Amygdala (tissue), 56 donors: ENCODE measurements at regions not wholly inside any gene's neighbourhood (a gene's known extent, or its start where the extent isn't known, plus 50 kb on each side); places are given as distances from the start of the nearest gene placed in this dataset.
A peak's percentile ranks its signal among the peaks of the same experiment; 100 is the strongest.
"Not testable (repeated sequence)": the region's sequence is repeated elsewhere in the genome, so short reads cannot be mapped to it uniquely, and the experiment has no call there.

Experiments
- DNase-seq, 56 donors: peaks; one replicate each; lab custom pipeline; 2025; lab: John Stamatoyannopoulos, UW

DNA sequence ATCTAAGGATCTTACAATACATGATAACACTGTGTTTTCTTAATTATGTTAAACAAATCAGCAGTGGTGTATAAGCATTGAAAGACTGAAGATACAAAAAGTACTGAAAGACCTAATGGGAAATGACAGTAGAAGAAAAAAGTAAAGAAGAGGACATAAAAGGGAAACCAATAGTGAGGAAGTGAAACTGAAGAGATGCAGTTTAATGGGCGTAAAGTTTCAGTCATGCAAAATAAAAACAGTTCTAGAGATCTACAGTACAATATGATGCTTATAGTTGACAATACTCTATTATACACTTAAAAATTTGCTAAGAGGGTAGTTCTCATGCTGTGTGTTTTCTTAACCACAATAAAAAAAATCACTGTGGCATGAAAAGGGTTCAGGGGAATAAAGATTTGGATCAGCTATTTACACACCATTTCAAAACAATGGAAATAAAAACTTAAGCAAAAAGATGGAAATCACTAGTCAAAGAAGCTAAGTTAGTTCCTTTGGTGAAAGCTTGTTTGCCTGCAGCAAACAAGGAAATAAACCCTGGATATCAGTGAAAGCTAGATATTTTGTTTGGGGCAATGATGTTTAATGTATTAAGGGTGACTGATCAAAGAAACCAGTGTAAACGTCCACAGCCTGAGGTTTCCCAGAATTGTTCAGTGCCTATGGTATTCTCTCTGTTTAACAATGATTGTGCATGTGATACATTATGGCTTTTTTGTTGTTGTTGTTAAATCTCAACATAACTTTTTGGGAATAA is 1160.8 kb upstream of the ADGRL2 start:
- DNase-seq: no peak

- DNase-seq: no peak
Observed at GRCh38 chr1:80633947-80634706, 1166.6 kb upstream of the ADGRL2 start.

- DNase-seq: no peak
Observed at GRCh38 chr1:80632284-80632683, 1168.5 kb upstream of the ADGRL2 start.

GRCh38 chr1:80629304-80629837 is 1171.4 kb upstream of the ADGRL2 start:
- DNase-seq: no peak

DNA sequence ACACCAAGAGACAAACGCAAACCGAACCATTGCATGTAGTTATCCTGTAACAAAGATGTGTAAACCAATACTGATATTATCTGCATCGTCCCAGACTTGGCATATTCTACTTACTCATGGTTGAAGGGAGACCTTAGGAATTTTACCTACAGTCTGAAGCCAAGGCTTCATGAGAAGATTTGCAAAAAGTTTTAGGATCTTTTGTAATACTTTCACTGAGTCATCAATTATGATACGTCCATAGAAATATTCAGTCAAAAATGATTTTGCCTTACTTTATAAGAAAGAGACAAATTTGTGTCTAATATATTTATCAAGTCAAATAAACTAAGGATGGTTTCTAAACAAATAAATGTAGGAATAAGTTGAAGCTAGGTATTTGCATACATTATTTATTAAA is 1176.1 kb upstream of the ADGRL2 start:
- DNase-seq: no peak

DNA sequence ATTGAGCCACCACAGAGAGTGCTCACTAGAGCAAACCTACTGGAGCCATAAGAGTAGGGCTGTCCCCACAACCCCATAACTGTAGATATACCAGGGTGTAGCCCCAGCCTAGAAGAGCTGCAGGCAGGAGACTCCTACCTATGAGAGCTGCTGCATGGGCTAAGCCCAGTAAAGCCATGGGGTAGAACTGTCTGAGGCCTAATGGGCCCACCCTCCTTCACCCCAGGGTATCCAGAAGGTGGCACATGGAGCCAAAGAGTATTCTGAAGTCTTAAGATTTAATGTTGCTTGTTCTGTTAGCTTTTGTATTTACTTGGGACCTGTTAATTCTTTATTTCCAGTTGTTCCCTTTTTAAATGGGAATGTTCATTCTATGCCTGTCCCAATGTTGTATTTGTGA is 1193.7 kb upstream of the ADGRL2 start:
- DNase-seq: no peak

- no peak for DNase-seq
Observed at GRCh38 chr1:80594013-80594412, 1206.7 kb upstream of the ADGRL2 start.

- no peak for DNase-seq
Observed at GRCh38 chr1:80593197-80593596, 1207.5 kb upstream of the ADGRL2 start.

DNA sequence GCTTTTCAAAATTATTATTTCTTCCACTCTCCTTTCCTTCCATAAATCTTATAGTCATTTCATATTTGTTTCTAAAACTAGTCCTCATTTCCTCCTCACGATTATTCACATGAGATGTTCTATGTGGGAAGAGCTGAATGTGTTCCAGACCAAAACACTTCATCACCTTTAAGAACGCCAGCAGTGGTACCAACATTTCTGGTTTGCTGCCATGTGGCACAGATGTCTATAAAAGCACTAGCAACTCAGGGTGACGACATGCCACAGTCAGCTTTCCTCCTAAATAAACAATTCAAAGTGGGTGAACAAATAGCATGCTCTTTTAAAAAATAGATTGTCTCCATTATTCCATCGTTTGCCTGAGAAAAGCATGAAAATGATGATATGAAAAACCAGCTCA is 1217.8 kb upstream of the ADGRL2 start:
- peak in 1 of 56 donors; percentile 1 for DNase-seq

DNA sequence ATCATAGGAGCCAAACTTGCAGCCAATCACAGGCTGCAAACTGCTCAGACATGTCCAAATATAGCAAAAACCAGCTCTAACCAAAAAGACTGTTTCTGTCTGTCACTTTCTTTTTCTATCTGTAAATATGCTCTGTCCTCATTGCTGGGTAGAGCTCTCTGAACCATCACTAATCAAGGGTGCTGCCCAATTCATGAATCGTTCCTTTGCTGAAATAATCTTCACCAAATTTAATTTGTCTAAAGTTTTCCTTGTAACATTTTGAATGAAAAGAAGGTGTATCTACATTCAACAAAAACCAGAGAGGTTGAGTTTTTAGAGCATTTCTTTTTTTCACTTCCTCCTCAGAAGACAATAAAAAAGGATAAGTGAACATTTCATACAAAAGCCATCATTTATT is 1221.7 kb upstream of the ADGRL2 start:
- DNase-seq: no peak

DNA sequence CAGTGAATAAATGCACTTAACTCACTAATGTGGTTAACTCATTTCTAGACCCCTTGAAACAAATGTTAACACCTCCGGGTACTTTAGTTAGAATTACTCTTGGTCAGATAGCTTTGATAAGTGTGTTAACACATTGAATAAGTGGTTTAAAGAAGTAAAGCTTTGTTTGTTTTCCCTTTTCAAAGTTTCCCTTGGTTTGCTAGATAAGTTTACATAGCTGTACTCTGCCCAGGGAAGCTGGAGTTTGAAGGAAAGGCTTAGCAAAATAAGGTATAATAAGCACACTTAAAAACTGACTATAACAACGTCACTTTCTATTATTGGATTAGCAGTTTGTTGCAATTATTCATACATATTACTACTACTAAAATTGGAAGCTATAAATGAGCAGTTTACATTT is 1233.9 kb upstream of the ADGRL2 start:
- no peak for DNase-seq

- DNase-seq: no peak
Observed at GRCh38 chr1:80566123-80566522, 1234.6 kb upstream of the ADGRL2 start.

DNA sequence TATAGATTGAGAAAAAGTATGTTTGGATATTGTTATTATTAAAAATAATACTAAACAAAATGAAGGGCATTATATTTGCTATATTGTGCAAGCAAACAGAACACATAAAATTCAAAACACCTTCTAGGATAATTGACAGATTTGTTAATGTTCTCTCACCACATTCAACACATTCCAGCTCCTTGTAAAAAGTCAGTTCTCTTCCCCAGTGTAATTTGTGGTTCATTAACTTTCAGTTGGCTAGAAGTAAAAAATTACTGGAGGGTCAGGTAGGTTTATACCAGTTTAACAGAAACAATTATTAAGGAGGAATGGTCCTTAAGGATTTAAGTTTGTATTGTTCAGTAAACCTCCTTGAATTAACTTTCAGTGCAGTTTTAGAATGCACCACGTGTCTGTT is 1235.3 kb upstream of the ADGRL2 start:
- no peak for DNase-seq

- no peak for DNase-seq
Observed at GRCh38 chr1:80542231-80542630, 1258.5 kb upstream of the ADGRL2 start.

DNA sequence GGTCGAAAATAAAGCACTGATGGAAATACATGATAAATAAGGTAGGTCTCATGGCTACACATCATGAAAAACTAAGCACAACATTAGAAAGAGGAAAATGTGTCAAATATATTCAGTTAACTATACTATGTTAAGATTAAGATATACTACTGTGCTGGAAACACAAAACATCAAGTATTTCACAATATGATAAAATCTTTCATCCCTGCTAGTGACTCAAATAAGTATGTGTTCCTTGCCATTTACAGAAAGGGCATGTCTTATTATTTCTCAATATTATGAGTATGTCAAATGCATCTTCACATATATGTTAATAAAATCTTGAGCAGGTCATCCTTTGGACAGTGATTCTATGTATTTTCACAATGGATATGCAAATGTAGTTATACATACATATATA is 1260.1 kb upstream of the ADGRL2 start:
- DNase-seq: no peak

GRCh38 chr1:80540149-80540548 is 1260.6 kb upstream of the ADGRL2 start:
- no peak for DNase-seq

DNA sequence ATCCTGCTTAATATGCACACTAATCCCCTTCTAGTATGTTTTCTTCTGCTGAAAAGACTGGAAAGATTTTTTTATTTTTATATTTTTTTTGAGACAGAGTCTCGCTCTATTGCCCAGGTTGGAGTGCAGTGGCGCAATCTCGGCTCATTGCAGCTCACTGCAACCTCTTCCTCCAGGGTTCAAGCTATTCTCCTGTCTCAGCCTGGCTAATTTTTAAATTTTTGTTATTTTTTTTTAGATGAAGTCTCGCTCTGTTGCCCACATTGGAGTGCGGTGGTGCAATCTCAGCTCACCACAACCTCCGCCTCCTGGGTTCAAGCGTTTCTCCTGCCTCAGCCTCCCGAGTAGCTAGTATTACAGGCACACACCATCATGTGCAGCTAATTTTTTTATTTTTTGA is 1261.4 kb upstream of the ADGRL2 start:
- DNase-seq: not testable (repeated sequence)

GRCh38 chr1:80536461-80536860 is 1264.3 kb upstream of the ADGRL2 start:
- DNase-seq: no peak

- no peak for DNase-seq
Observed at GRCh38 chr1:80535466-80535865, 1265.3 kb upstream of the ADGRL2 start.

DNA sequence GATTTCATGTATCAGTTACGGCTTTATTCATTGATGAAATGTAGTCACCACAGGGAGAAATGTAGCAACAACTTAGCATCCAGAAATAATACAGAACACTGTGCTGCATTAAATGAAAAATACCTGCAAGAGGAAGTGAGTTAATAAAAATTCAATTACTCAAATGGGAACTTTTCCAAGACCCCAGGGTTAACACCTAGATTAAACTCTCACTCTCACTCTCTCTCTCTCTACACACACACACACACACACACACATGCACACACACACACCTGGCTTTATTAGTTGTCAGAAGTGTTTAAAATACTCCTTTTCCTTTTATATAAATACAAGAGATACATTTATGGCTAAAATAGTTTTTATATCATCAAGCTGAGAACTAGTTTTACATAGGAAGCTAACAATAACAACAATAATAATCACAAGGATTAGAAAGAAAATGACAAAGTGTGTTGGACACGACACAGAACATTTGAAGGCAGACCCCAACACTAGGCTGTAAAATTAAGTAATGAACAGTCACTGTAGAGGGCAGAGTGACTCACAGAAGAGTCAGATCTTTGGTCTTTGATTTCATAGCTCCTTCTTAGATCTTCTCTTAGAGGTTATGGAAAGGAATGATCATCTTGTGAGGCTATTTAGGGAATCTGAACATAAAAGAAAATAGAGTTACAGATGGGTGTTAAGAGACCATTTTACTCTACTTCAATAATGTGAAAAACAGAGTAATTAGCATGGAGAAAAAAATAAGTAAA is 1266.0 kb upstream of the ADGRL2 start:
- DNase-seq: no peak

GRCh38 chr1:80533775-80534334 is 1266.9 kb upstream of the ADGRL2 start:
- DNase-seq: no peak
